ENCODE measurements at regions not wholly inside any gene's neighbourhood (a gene's known extent, or its start where the extent isn't known, plus 50 kb on each side); places are given as distances from the start of the nearest gene placed in this dataset.

DNA sequence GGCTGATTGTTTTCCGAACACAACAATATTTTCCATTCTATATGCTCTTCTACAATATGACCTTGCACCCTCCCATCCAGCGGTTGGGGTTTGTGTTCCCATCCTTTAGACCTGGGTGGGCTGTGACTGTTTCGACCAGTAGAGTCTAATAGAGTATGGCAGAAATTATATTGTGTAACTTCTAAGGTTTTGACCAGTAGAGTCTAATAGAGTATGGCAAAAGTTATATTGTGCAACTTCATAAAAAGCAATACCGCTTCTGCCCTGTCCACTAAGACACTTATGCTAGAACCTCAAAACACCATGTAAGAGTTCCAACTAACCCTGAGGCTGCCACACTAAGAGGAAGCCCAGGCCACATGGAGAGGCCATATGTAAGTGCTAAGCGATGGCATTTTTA, 719.7 kb upstream of the TBX3 start:
- no peaks in the 10 kb centered on the region for H3K27me3 ChIP-seq (ENCODE audit: control insufficient read depth in 2 of 2, insufficient read depth in 2 of 2, low read length in 2 of 2)
- WGBS (ENCODE audit: insufficient coverage, low coverage, missing lambda C conversion rate), result 1% methylated on average over 5 of the region's 5 CpGs
- no peaks in the 10 kb centered on the region for H3K79me2 ChIP-seq (ENCODE audit: control insufficient read depth, insufficient read depth, low read length)
- no peaks in the 10 kb centered on the region for H4K20me1 ChIP-seq (replicated peaks; ENCODE audit: control insufficient read depth, insufficient read depth, low read length)
- no peaks in the 10 kb centered on the region for H3K4me1 ChIP-seq (replicated peaks in 1 of 2; ENCODE audit: control insufficient read depth in 2 of 2, insufficient read depth in 2 of 2, low read length in 2 of 2)
- H3K36me3 ChIP-seq (ENCODE audit: control insufficient read depth, insufficient read depth, low read length), result no peaks in the 10 kb centered on the region
- TF ChIP-seq FOSL1 (tag; conservative IDR thresholded peaks at IDR 0.05) (no peak), NFXL1 (CRISPR knock-in tag; IDR thresholded peaks at IDR 0.05) (no peak), FOXJ2 (tag; IDR thresholded peaks at IDR 0.05) (no peak), CHD4 (IDR thresholded peaks at IDR 0.05; ENCODE audit: insufficient read depth, insufficient replicate concordance, low read depth, low read length, poor library complexity, severe bottlenecking) (no peak), SMAD3 (CRISPR knock-in tag; conservative IDR thresholded peaks at IDR 0.05) (no peak), ZNF124 (CRISPR knock-in tag; IDR thresholded peaks at IDR 0.05) (no peak), ZNF197 (CRISPR knock-in tag; IDR thresholded peaks at IDR 0.05; ENCODE audit: low read depth) (no peak)
- TF ChIP-seq, protein P1, sequence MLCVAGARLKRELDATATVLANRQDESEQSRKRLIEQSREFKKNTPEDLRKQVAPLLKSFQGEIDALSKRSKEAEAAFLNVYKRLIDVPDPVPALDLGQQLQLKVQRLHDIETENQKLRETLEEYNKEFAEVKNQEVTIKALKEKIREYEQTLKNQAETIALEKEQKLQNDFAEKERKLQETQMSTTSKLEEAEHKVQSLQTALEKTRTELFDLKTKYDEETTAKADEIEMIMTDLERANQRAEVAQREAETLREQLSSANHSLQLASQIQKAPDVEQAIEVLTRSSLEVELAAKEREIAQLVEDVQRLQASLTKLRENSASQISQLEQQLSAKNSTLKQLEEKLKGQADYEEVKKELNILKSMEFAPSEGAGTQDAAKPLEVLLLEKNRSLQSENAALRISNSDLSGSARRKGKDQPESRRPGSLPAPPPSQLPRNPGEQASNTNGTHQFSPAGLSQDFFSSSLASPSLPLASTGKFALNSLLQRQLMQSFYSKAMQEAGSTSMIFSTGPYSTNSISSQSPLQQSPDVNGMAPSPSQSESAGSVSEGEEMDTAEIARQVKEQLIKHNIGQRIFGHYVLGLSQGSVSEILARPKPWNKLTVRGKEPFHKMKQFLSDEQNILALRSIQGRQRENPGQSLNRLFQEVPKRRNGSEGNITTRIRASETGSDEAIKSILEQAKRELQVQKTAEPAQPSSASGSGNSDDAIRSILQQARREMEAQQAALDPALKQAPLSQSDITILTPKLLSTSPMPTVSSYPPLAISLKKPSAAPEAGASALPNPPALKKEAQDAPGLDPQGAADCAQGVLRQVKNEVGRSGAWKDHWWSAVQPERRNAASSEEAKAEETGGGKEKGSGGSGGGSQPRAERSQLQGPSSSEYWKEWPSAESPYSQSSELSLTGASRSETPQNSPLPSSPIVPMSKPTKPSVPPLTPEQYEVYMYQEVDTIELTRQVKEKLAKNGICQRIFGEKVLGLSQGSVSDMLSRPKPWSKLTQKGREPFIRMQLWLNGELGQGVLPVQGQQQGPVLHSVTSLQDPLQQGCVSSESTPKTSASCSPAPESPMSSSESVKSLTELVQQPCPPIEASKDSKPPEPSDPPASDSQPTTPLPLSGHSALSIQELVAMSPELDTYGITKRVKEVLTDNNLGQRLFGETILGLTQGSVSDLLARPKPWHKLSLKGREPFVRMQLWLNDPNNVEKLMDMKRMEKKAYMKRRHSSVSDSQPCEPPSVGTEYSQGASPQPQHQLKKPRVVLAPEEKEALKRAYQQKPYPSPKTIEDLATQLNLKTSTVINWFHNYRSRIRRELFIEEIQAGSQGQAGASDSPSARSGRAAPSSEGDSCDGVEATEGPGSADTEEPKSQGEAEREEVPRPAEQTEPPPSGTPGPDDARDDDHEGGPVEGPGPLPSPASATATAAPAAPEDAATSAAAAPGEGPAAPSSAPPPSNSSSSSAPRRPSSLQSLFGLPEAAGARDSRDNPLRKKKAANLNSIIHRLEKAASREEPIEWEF (CRISPR knock-in tag; IDR thresholded peaks at IDR 0.05), result no peak
- TF ChIP-seq, protein P2, sequence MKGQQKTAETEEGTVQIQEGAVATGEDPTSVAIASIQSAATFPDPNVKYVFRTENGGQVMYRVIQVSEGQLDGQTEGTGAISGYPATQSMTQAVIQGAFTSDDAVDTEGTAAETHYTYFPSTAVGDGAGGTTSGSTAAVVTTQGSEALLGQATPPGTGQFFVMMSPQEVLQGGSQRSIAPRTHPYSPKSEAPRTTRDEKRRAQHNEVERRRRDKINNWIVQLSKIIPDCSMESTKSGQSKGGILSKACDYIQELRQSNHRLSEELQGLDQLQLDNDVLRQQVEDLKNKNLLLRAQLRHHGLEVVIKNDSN (CRISPR knock-in tag; IDR thresholded peaks at IDR 0.05), result no peak
- no peaks in the 10 kb centered on the region for H3K9me3 ChIP-seq (replicated peaks; ENCODE audit: control insufficient read depth, insufficient read depth, low read depth, low read length)
- intact Hi-C loops (cut with micrococcal nuclease), result no loop called here
- no peak overlapping the region for H3K4me3 ChIP-seq
- H2AFZ ChIP-seq (ENCODE audit: low read depth, low read length), result no peak overlapping the region
- H3K9ac ChIP-seq (ENCODE audit: insufficient read depth in 1 of 2, low read depth in 2 of 2, low read length in 2 of 2), result no peak overlapping the region
- in situ Hi-C loops (cut with MboI), result no loop called here
- no peaks in the 10 kb centered on the region for H3K9me1 ChIP-seq (ENCODE audit: control insufficient read depth, insufficient read depth, low read length)
- DNase-seq (ENCODE audit: extremely low read depth in 1 of 4, low spot score in 3 of 4) (no peak), ATAC-seq (no peak), FAIRE-seq (no peak)
- BruUV-seq (replicated peaks), result no TSS peak
- CTCF ChIA-PET (ENCODE audit: low intra/inter-chr PET ratio), result no interaction called here
- no peak overlapping the region for H3K4me2 ChIP-seq (ENCODE audit: insufficient read depth, low read length)
- no peak overlapping the region for H3K27ac ChIP-seq (ENCODE audit: extremely low read depth, low read depth, low read length)
- POLR2A ChIA-PET, result no interaction called here

Measured in K562 (cell line).